ENCODE measurements at regions not wholly inside any gene's neighbourhood (a gene's known extent, or its start where the extent isn't known, plus 50 kb on each side); places are given as distances from the start of the nearest gene placed in this dataset.

GRCh38 chrX:124940531-124940930 is 379.1 kb upstream of the TEX13C start:
- no peak overlapping the region for H3K4me3 ChIP-seq (ENCODE audit: extremely low read depth in 1 of 4, insufficient read depth in 2 of 4, low read depth in 3 of 4, low read length in 4 of 4)
- no peak overlapping the region for H2BK12ac ChIP-seq (ENCODE audit: low read depth, low read length)
- H4K20me1 ChIP-seq (replicated peaks in 1 of 2; ENCODE audit: control insufficient read depth in 1 of 2, insufficient read depth in 2 of 2, low read length in 2 of 2): no peaks in the 10 kb centered on the region
- H3K4me2 ChIP-seq (ENCODE audit: insufficient read depth in 1 of 2, low read depth in 2 of 2, low read length in 2 of 2): no peak overlapping the region
- H2BK120ac ChIP-seq (replicated peaks; ENCODE audit: low read depth, low read length): no peak overlapping the region
- TF ChIP-seq SUZ12 (IDR thresholded peaks at IDR 0.05; ENCODE audit: low read length) (no peak), SRF (IDR thresholded peaks at IDR 0.05; ENCODE audit: low read depth, low read length) (no peak), CBX8 (IDR thresholded peaks at IDR 0.05; ENCODE audit: borderline replicate concordance, low read depth, low read length) (no peak), YY1 (IDR thresholded peaks at IDR 0.05; ENCODE audit: low read depth, low read length) (no peak), EP300 (IDR thresholded peaks at IDR 0.05; ENCODE audit: borderline replicate concordance in 1 of 2, low read depth in 2 of 2, low read length in 2 of 2) (no peak), MAX (IDR thresholded peaks at IDR 0.05) (no peak), KDM1A (IDR thresholded peaks at IDR 0.05; ENCODE audit: borderline replicate concordance, low read length) (no peak), TCF12 (IDR thresholded peaks at IDR 0.05; ENCODE audit: low read depth, low read length) (no peak)
- TF ChIP-seq, protein P1, sequence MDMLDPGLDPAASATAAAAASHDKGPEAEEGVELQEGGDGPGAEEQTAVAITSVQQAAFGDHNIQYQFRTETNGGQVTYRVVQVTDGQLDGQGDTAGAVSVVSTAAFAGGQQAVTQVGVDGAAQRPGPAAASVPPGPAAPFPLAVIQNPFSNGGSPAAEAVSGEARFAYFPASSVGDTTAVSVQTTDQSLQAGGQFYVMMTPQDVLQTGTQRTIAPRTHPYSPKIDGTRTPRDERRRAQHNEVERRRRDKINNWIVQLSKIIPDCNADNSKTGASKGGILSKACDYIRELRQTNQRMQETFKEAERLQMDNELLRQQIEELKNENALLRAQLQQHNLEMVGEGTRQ (IDR thresholded peaks at IDR 0.05; ENCODE audit: low read length): no peak
- H3K23ac ChIP-seq (ENCODE audit: insufficient read length): no peak overlapping the region
- ChIA-PET CTCF (ENCODE audit: partially characterized antibody) (no interaction called here), POLR2A (ENCODE audit: partially characterized antibody) (no interaction called here)
- H3K4ac ChIP-seq (replicated peaks; ENCODE audit: insufficient read length, low read depth, low read length): no peak overlapping the region
- no peaks in the 10 kb centered on the region for H3K27me3 ChIP-seq (replicated peaks in 1 of 4; ENCODE audit: control insufficient read depth in 3 of 4, extremely low read depth in 1 of 4, insufficient read depth in 3 of 4, low read length in 3 of 4)
- no peak overlapping the region for H2BK5ac ChIP-seq (ENCODE audit: low read depth, low read length)
- H3K23me2 ChIP-seq (ENCODE audit: low read depth, low read length): no peaks in the 10 kb centered on the region
- H2BK15ac ChIP-seq (ENCODE audit: low read length): no peak overlapping the region
- no peaks in the 10 kb centered on the region for H3K36me3 ChIP-seq (ENCODE audit: control insufficient read depth in 2 of 4, insufficient read depth in 4 of 4, low read length in 3 of 4)
- no peak overlapping the region for H4K8ac ChIP-seq (ENCODE audit: extremely low read depth, insufficient read depth, low read length)
- no peaks in the 10 kb centered on the region for H3K9me3 ChIP-seq (ENCODE audit: insufficient read depth in 2 of 2, low read depth in 1 of 2, low read length in 1 of 2)
- no peak overlapping the region for H2AK5ac ChIP-seq (ENCODE audit: low read depth, low read length)
- 90% methylated on average over 3 of the region's 3 CpGs; no CpG with 5 or more reads in 1 of the 2 experiments for WGBS, 2 experiments (ENCODE audit: extremely low coverage in 1 of 2, insufficient coverage in 1 of 2, insufficient read length in 1 of 2, insufficient replicate concordance in 2 of 2, low coverage in 1 of 2, low lambda C conversion rate in 2 of 2, missing lambda C conversion rate in 1 of 2)
- no peak overlapping the region for H2AFZ ChIP-seq (ENCODE audit: low read length)
- no peaks in the 10 kb centered on the region for H3K79me2 ChIP-seq (ENCODE audit: control insufficient read depth in 1 of 2, insufficient read depth in 2 of 2, low read length in 2 of 2)
- H3K9ac ChIP-seq (replicated peaks in 1 of 4; ENCODE audit: extremely low read depth in 1 of 4, low read depth in 3 of 4, low read length in 3 of 4): no peak overlapping the region
- no peak overlapping the region for H3K27ac ChIP-seq (ENCODE audit: low read depth, low read length)
- no peaks in the 10 kb centered on the region for H3K4me1 ChIP-seq (replicated peaks in 1 of 4; ENCODE audit: control insufficient read depth in 3 of 4, insufficient read depth in 4 of 4, low read length in 3 of 4)
- H3K18ac ChIP-seq (ENCODE audit: extremely low read depth, low read length): no peak overlapping the region
- no peak overlapping the region for H4K5ac ChIP-seq (ENCODE audit: insufficient read length, low read depth, low read length)
- H4K91ac ChIP-seq (replicated peaks; ENCODE audit: insufficient read length, low read length): no peak overlapping the region
- H3K79me1 ChIP-seq (ENCODE audit: low read depth, low read length): no peaks in the 10 kb centered on the region
- H3K56ac ChIP-seq (replicated peaks; ENCODE audit: insufficient read length, low read depth, low read length): no peak overlapping the region
- no peak overlapping the region for H3K14ac ChIP-seq (ENCODE audit: insufficient read length)
- DNase-seq (ENCODE audit: low read depth in 1 of 2, low spot score in 2 of 2) (no peak), FAIRE-seq (no peak)
- no peak overlapping the region for H2BK20ac ChIP-seq (ENCODE audit: low read length)

Measured in H1 (cell line).